GM12892 (cell line): ENCODE measurements at regions not wholly inside any gene's neighbourhood (a gene's known extent, or its start where the extent isn't known, plus 50 kb on each side); places are given as distances from the start of the nearest gene placed in this dataset.

ENCODE experiments used
- POLR2A ChIP-seq: IDR thresholded peaks from 2 replicates; pipeline ENCODE4 v1.6.1; 2011; ENCODE audit warnings: low read depth, low read length, control low read depth
- POLR2AphosphoS5 ChIP-seq: IDR thresholded peaks from 2 replicates; pipeline ENCODE4 v1.6.1; 2011; ENCODE audit warnings: low read depth, low read length, control low read depth
- TAF1 ChIP-seq: IDR thresholded peaks from 2 replicates; pipeline ENCODE4 v1.6.1; 2011; ENCODE audit warnings: low read depth, mild to moderate bottlenecking, control low read depth, low read length, borderline replicate concordance

GRCh38 chr2:133919285-133919684 is 334.6 kb upstream of the MGAT5 start:
- TF ChIP-seq POLR2A: no peak
- no peak for TF ChIP-seq TAF1
- TF ChIP-seq POLR2AphosphoS5: no peak
